A549 (cell line): ENCODE measurements at regions not wholly inside any gene's neighbourhood (a gene's known extent, or its start where the extent isn't known, plus 50 kb on each side); places are given as distances from the start of the nearest gene placed in this dataset.

Source experiments
- ATAC-seq, 2 experiments: fragments of 200-7000 bp in 1 of 2; fragments of >200 bp in 1 of 2; cut with Nextera tagmentation in 1 of 2; cut with Tn5 transposase in 1 of 2; 3 replicates each; pipeline versions ENCODE4 v1.8.0 to v1.9.1; 2018 to 2020; ENCODE audit warnings: mild to moderate bottlenecking in 1 of 2, moderate library complexity in 1 of 2
- CTCF ChIA-PET: fragments of 300-600 bp; sonication (Branson Sonifier 250); formaldehyde crosslinking; extraction: SDS; loops from one replicate; lab custom pipeline; 2021; ENCODE audit warnings: antibody characterized with exemption, inconsistent platforms; lab: Yijun Ruan, JAX
- POLR2A ChIA-PET: fragments of 350-600 bp; formaldehyde crosslinking; extraction: SDS; loops from one replicate; lab custom pipeline; 2021; ENCODE audit warnings: antibody characterized with exemption, inconsistent platforms; lab: Yijun Ruan, JAX
- DNase-seq, 2 experiments: peaks; one replicate each; pipeline versions ENCODE4 v3.0.0 to v3.0.0-alpha.2; 2011 to 2016; ENCODE audit warnings: low read depth in 1 of 2, low spot score in 1 of 2
- FAIRE-seq: peaks from 2 replicates; lab custom pipeline; 2011; peaks lifted over from hg19 to GRCh38; lab: Jason Lieb, UNC
- H3K27ac ChIP-seq, 2 experiments: fragments of >200 bp; sonication (Bioruptor Twin); formaldehyde crosslinking; 3 replicates each; pipeline ENCODE4 v1.5.1; 2016 to 2017
- H3K4me1 ChIP-seq: fragments of >200 bp; sonication (Bioruptor Twin); formaldehyde crosslinking; 3 replicates; pipeline ENCODE4 v1.6.1; 2016
- H3K4me2 ChIP-seq: fragments of >200 bp; sonication (Bioruptor Twin); formaldehyde crosslinking; 3 replicates; pipeline ENCODE4 v1.6.1; 2016
- H3K4me3 ChIP-seq: fragments of >200 bp; sonication (Bioruptor Twin); formaldehyde crosslinking; 3 replicates; pipeline ENCODE4 v1.5.1; 2016
- H3K9me3 ChIP-seq: fragments of >200 bp; sonication (Bioruptor Twin); formaldehyde crosslinking; 3 replicates; pipeline ENCODE4 v1.6.1; 2016
- BHLHE40 ChIP-seq: IDR thresholded peaks from 2 replicates; pipeline ENCODE4 v1.6.1; 2012; ENCODE audit warnings: low read depth, low read length, inconsistent platforms
- CBX8 ChIP-seq: fragments of 200-600 bp; sonication (generic); IDR thresholded peaks from 2 replicates; pipeline ENCODE4 v1.6.1; 2016
- CEBPB ChIP-seq, 2 experiments: fragments of >200 bp in 1 of 2; sonication (Bioruptor Twin) in 1 of 2; formaldehyde crosslinking in 1 of 2; IDR thresholded peaks; 2 replicates each; pipeline ENCODE4 v1.6.1; 2012 to 2016
- EP300 ChIP-seq, 2 experiments: fragments of >200 bp; sonication (Bioruptor Twin); formaldehyde crosslinking; IDR thresholded peaks; 2 replicates in 1 of 2; 3 replicates in 1 of 2; pipeline ENCODE4 v1.6.1; 2016 to 2017
- FOSB ChIP-seq: fragments of 250-450 bp; sonication (Bioruptor Pico); IDR thresholded peaks from 2 replicates; pipeline ENCODE4 v1.5.0; 2020; ENCODE audit warnings: mild to moderate bottlenecking, moderate library complexity
- HDAC2 ChIP-seq: fragments of 200-600 bp; sonication (generic); IDR thresholded peaks from 2 replicates; pipeline ENCODE4 v1.6.1; 2016
- HEYL ChIP-seq: fragments of 250-450 bp; sonication (Bioruptor Pico); IDR thresholded peaks from 2 replicates; pipeline ENCODE4 v1.8.0; 2021; ENCODE audit warnings: mild to moderate bottlenecking, moderate library complexity
- HOXB13 ChIP-seq: fragments of 250-450 bp; sonication (Bioruptor Pico); IDR thresholded peaks from 2 replicates; pipeline ENCODE4 v1.5.0; 2020; ENCODE audit warnings: low read depth, mild to moderate bottlenecking, moderate library complexity
- KDM1A ChIP-seq: fragments of 200-600 bp; sonication (generic); IDR thresholded peaks from 2 replicates; pipeline ENCODE4 v1.6.1; 2016; ENCODE audit warnings: low read depth, mild to moderate bottlenecking
- KDM5A ChIP-seq: fragments of 200-600 bp; sonication (generic); IDR thresholded peaks from 2 replicates; pipeline ENCODE4 v1.6.1; 2016; ENCODE audit warnings: antibody characterized with exemption, mild to moderate bottlenecking
- MAZ ChIP-seq: fragments of 150-350 bp; IDR thresholded peaks from 2 replicates; pipeline ENCODE4 v1.6.1; 2014; ENCODE audit warnings: antibody characterized with exemption, low read depth, low read length, borderline replicate concordance
- NFE2L2 ChIP-seq: fragments of 150-350 bp; conservative IDR thresholded peaks from 2 replicates; pipeline ENCODE4 v1.6.1; 2014; ENCODE audit warnings: low read length
- NPAS2 ChIP-seq: fragments of 250-450 bp; sonication (Bioruptor Pico); IDR thresholded peaks from 2 replicates; pipeline ENCODE4 v1.8.0; 2022; ENCODE audit warnings: mild to moderate bottlenecking, moderate library complexity, borderline replicate concordance
- NR3C1 ChIP-seq: fragments of >200 bp; sonication (Bioruptor Twin); formaldehyde crosslinking; IDR thresholded peaks from 3 replicates; pipeline ENCODE4 v1.6.1; 2017
- RAD21 ChIP-seq, 2 experiments: fragments of >200 bp in 1 of 2; sonication (Bioruptor Twin) in 1 of 2; formaldehyde crosslinking in 1 of 2; IDR thresholded peaks in 1 of 2; conservative IDR thresholded peaks in 1 of 2; 2 replicates in 1 of 2; 3 replicates in 1 of 2; pipeline ENCODE4 v1.6.1; 2012 to 2018; ENCODE audit warnings: inconsistent platforms in 1 of 2
- RCOR1 ChIP-seq: fragments of 150-350 bp; IDR thresholded peaks from 2 replicates; pipeline ENCODE4 v1.6.1; 2014; ENCODE audit warnings: antibody characterized with exemption, low read length, low read depth
- RNF2 ChIP-seq: fragments of 200-600 bp; sonication (generic); IDR thresholded peaks from 2 replicates; pipeline ENCODE4 v1.6.1; 2016; ENCODE audit warnings: low read depth, mild to moderate bottlenecking, antibody characterized with exemption, moderate library complexity, borderline replicate concordance
- TP53 ChIP-seq: fragments of 250-450 bp; sonication (Bioruptor Pico); IDR thresholded peaks from 2 replicates; pipeline ENCODE4 v1.5.0; 2021; ENCODE audit warnings: mild to moderate bottlenecking, moderate library complexity
- ZC3H11A ChIP-seq: fragments of 450-650 bp; IDR thresholded peaks from 2 replicates; pipeline ENCODE4 v1.6.1; 2014; ENCODE audit warnings: antibody characterized with exemption, mild to moderate bottlenecking
- ZFP36 ChIP-seq: fragments of 450-650 bp; IDR thresholded peaks from 2 replicates; pipeline ENCODE4 v1.6.1; 2014; ENCODE audit warnings: borderline replicate concordance; ENCODE audit not compliant: partially characterized antibody
- WGBS: methylation state at CpG from one replicate; pipeline ENCODE4 v1.1.6; 2017; ENCODE audit errors: missing lambda C conversion rate; 5-methylcytosine and 5-hydroxymethylcytosine counted together
- TF ChIP-seq, protein P1 (sequence below): fragments of 150-350 bp; IDR thresholded peaks from 2 replicates; pipeline ENCODE4 v1.6.1; 2014; ENCODE audit warnings: low read depth, mild to moderate bottlenecking, low read length
- TF ChIP-seq, protein P2 (sequence below): IDR thresholded peaks from 2 replicates; pipeline ENCODE4 v1.6.1; 2012
- TF ChIP-seq, protein P3 (sequence below): fragments of 250-450 bp; sonication (Bioruptor Pico); IDR thresholded peaks from 2 replicates; pipeline ENCODE4 v1.5.0; 2021; ENCODE audit warnings: mild to moderate bottlenecking, moderate library complexity, borderline replicate concordance
- TF ChIP-seq, protein P4 (sequence below): fragments of 200-600 bp; sonication (generic); IDR thresholded peaks from 2 replicates; pipeline ENCODE4 v1.6.1; 2016; ENCODE audit warnings: antibody characterized with exemption, mild to moderate bottlenecking, moderate library complexity
- TF ChIP-seq, protein P5 (sequence below): IDR thresholded peaks from 2 replicates; pipeline ENCODE4 v1.6.1; 2012

DNA sequence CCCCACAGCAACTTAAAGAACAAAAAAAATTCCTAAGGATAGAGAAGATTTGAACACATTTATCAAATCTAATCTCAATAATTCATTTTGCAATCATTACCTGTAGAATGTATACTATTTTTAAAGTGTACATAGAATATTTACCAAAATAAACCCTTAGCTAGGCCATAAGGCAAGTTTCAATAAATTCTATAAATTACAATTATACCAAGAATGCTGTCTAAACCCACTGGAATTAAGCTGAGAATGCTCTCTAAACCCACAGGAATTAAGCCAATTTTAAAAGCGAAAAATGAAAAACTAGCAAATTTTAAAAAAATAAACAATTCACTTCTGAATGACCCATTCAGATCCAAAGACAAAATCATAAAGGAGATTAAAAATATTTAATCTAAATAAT is 540.4 kb upstream of the NBEA start:
- DNase-seq (no peak), ATAC-seq (no peak)
- Histone ChIP-seq H3K4me3 (no peak overlapping the region), H3K9me3 (0 out of 3 replicates have a peak, but pooled peaks cover 3% of the 10 kb centered on the region)
- CTCF ChIA-PET, result no interaction called here
- no peak for TF ChIP-seq TP53 (CRISPR knock-in tag)
- no peak for TF ChIP-seq KDM5A
- TF ChIP-seq ZFP36, result no peak
- TF ChIP-seq, protein P1, sequence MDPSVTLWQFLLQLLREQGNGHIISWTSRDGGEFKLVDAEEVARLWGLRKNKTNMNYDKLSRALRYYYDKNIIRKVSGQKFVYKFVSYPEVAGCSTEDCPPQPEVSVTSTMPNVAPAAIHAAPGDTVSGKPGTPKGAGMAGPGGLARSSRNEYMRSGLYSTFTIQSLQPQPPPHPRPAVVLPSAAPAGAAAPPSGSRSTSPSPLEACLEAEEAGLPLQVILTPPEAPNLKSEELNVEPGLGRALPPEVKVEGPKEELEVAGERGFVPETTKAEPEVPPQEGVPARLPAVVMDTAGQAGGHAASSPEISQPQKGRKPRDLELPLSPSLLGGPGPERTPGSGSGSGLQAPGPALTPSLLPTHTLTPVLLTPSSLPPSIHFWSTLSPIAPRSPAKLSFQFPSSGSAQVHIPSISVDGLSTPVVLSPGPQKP, result no peak
- TF ChIP-seq, protein P2, sequence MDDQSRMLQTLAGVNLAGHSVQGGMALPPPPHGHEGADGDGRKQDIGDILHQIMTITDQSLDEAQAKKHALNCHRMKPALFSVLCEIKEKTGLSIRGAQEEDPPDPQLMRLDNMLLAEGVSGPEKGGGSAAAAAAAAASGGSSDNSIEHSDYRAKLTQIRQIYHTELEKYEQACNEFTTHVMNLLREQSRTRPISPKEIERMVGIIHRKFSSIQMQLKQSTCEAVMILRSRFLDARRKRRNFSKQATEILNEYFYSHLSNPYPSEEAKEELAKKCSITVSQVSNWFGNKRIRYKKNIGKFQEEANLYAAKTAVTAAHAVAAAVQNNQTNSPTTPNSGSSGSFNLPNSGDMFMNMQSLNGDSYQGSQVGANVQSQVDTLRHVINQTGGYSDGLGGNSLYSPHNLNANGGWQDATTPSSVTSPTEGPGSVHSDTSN, result no peak
- TF ChIP-seq HOXB13, result no peak
- no peak for TF ChIP-seq KDM1A
- no peak for TF ChIP-seq MAZ
- TF ChIP-seq, protein P3, sequence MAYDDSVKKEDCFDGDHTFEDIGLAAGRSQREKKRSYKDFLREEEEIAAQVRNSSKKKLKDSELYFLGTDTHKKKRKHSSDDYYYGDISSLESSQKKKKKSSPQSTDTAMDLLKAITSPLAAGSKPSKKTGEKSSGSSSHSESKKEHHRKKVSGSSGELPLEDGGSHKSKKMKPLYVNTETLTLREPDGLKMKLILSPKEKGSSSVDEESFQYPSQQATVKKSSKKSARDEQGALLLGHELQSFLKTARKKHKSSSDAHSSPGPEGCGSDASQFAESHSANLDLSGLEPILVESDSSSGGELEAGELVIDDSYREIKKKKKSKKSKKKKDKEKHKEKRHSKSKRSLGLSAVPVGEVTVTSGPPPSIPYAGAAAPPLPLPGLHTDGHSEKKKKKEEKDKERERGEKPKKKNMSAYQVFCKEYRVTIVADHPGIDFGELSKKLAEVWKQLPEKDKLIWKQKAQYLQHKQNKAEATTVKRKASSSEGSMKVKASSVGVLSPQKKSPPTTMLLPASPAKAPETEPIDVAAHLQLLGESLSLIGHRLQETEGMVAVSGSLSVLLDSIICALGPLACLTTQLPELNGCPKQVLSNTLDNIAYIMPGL (CRISPR knock-in tag), result no peak
- TF ChIP-seq, protein P4, sequence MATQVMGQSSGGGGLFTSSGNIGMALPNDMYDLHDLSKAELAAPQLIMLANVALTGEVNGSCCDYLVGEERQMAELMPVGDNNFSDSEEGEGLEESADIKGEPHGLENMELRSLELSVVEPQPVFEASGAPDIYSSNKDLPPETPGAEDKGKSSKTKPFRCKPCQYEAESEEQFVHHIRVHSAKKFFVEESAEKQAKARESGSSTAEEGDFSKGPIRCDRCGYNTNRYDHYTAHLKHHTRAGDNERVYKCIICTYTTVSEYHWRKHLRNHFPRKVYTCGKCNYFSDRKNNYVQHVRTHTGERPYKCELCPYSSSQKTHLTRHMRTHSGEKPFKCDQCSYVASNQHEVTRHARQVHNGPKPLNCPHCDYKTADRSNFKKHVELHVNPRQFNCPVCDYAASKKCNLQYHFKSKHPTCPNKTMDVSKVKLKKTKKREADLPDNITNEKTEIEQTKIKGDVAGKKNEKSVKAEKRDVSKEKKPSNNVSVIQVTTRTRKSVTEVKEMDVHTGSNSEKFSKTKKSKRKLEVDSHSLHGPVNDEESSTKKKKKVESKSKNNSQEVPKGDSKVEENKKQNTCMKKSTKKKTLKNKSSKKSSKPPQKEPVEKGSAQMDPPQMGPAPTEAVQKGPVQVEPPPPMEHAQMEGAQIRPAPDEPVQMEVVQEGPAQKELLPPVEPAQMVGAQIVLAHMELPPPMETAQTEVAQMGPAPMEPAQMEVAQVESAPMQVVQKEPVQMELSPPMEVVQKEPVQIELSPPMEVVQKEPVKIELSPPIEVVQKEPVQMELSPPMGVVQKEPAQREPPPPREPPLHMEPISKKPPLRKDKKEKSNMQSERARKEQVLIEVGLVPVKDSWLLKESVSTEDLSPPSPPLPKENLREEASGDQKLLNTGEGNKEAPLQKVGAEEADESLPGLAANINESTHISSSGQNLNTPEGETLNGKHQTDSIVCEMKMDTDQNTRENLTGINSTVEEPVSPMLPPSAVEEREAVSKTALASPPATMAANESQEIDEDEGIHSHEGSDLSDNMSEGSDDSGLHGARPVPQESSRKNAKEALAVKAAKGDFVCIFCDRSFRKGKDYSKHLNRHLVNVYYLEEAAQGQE, result no peak
- no peak for TF ChIP-seq NFE2L2
- TF ChIP-seq NPAS2 (CRISPR knock-in tag), result no peak
- no peak for TF ChIP-seq EP300 (IDR thresholded peaks at IDR 0.05)
- no peak for TF ChIP-seq RCOR1
- no peak for TF ChIP-seq RNF2
- TF ChIP-seq NR3C1, result no peak
- TF ChIP-seq, all 56 proteins: peak for 0
- H3K4me1 ChIP-seq, result no peaks in the 10 kb centered on the region
- FAIRE-seq, result no peak
- no peak overlapping the region for H3K4me2 ChIP-seq
- 68% methylated on average over 1 of the region's 1 CpG for WGBS
- POLR2A ChIA-PET, result no interaction called here
- H3K27ac ChIP-seq, result no peak overlapping the region

DNA sequence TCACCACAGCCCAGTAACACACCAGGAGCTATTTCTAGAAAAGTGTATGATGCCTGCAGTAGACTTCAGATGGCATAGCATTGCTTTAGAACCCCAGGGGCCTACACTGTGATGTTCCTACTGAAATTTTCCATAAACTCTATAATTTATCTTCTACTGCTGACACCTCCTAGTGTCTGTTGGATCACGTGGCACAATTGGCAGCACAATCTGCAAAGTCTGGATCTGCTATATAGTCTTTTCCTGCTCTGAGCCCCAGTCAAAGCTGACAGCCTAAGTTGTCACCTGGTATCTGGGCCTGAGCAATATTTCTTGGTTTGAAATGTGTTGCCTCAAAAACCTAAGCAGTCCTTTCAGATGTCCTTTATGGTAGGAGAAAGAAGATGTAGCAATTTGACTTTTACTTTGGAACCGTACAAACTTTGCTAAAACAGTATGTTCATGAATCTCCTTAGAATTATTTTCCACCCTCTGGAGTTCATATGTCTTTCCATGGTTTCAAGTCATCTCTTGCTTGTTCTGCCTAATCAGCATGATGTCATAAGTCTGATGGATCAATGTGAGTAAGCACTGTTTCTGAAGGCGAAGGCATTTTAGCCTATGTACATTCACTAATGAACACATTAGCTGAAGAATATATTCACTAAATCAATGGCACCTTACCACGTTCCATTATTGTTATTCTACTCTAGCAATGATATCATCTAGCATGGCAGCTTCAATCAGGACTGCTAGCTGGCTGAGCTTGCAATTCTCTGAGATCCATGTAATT is 536.5 kb upstream of the NBEA start:
- no peak for DNase-seq
- TF ChIP-seq KDM1A (no peak), CBX8 (no peak), FOSB (CRISPR knock-in tag) (no peak), BHLHE40 (no peak), ZC3H11A (no peak), RCOR1 (no peak), KDM5A (no peak), HDAC2 (no peak), CEBPB (IDR thresholded peaks at IDR 0.05) (no peak), HEYL (CRISPR knock-in tag) (no peak), RAD21 (conservative IDR thresholded peaks at IDR 0.05 in 1 of 2, IDR thresholded peaks at IDR 0.05 in 1 of 2) (no peak), NR3C1 (no peak)
- TF ChIP-seq, protein P5, sequence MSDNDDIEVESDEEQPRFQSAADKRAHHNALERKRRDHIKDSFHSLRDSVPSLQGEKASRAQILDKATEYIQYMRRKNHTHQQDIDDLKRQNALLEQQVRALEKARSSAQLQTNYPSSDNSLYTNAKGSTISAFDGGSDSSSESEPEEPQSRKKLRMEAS, result no peak
- TF ChIP-seq, protein P2, result no peak

More for the DNA sequence above, 536.5 kb upstream of the NBEA start:
- WGBS, result 87% methylated on average over 4 of the region's 4 CpGs
- ChIA-PET CTCF (interaction anchor here (0.5 kb wide), 1 partner anchor 18 kb away, joined by 3 read pairs; no protein-coding TSS in a partner anchor), POLR2A (no interaction called here)
- no peak overlapping the region for H3K27ac ChIP-seq
- H3K4me3 ChIP-seq, result no peak overlapping the region
- H3K4me2 ChIP-seq, result no peak overlapping the region
- FAIRE-seq (no peak), ATAC-seq (no peak)
- H3K4me1 ChIP-seq, result no peaks in the 10 kb centered on the region
- H3K9me3 ChIP-seq, result no peaks in the 10 kb centered on the region
